ENCODE measurements at regions not wholly inside any gene's neighbourhood (a gene's known extent, or its start where the extent isn't known, plus 50 kb on each side); places are given as distances from the start of the nearest gene placed in this dataset.

- H2BK12ac ChIP-seq (ENCODE audit: low read length): no peak overlapping the region
- no peaks in the 10 kb centered on the region for H3K27me3 ChIP-seq (ENCODE audit: control insufficient read depth in 3 of 3, insufficient read depth in 3 of 3, low read depth in 1 of 3, low read length in 3 of 3)
- peaks cover 0 to 4% of the 10 kb centered on the region in 2 donors for H3K4me1 ChIP-seq (ENCODE audit: control insufficient read depth in 2 of 2, insufficient read depth in 1 of 2, low read depth in 1 of 2, low read length in 2 of 2)
- H3K14ac ChIP-seq (ENCODE audit: low read length): no peak overlapping the region
- no peak overlapping the region for H3K9ac ChIP-seq (ENCODE audit: low read depth, low read length, poor library complexity)
- H3K79me1 ChIP-seq (ENCODE audit: low read depth, low read length): no peaks in the 10 kb centered on the region
- no peak overlapping the region for H3K4me2 ChIP-seq (ENCODE audit: insufficient read depth, low read length, poor library complexity, severe bottlenecking)
- DNase-seq (ENCODE audit: low spot score): no peak
- no peak overlapping the region for H3K27ac ChIP-seq (replicated peaks; ENCODE audit: low read length)
- H4K8ac ChIP-seq (ENCODE audit: low read depth, low read length): no peak overlapping the region
- no peaks in the 10 kb centered on the region for H3K36me3 ChIP-seq (replicated peaks in 1 of 2; ENCODE audit: control insufficient read depth in 2 of 2, insufficient read depth in 2 of 2, low read length in 2 of 2)
- H2BK15ac ChIP-seq (ENCODE audit: low read length): no peak overlapping the region
- no peak overlapping the region for H2AK5ac ChIP-seq (ENCODE audit: low read depth, low read length)
- no peak overlapping the region for H3K23ac ChIP-seq (ENCODE audit: low read depth, low read length, poor library complexity)
- no peak overlapping the region for H3K18ac ChIP-seq (ENCODE audit: low read length)
- H4K91ac ChIP-seq (ENCODE audit: low read depth, low read length, poor library complexity): no peak overlapping the region
- no peak overlapping the region for H3K4ac ChIP-seq (ENCODE audit: low read length)
- H3K9me3 ChIP-seq (replicated peaks in 1 of 2; ENCODE audit: control insufficient read depth in 2 of 2, insufficient read depth in 1 of 2, low read depth in 1 of 2, low read length in 2 of 2): no peaks in the 10 kb centered on the region
- no peak overlapping the region for H3K4me3 ChIP-seq (ENCODE audit: low read length in 2 of 2)
- no peak overlapping the region for H2BK5ac ChIP-seq (ENCODE audit: low read length)
- no peak overlapping the region for H2AFZ ChIP-seq (ENCODE audit: low read length)
- no peak overlapping the region for H2BK120ac ChIP-seq (ENCODE audit: low read depth, low read length)
Observed at GRCh38 chr7:21281193-21281592, 146.7 kb upstream of the SP4 start.

- WGBS, 2 donors (ENCODE audit: extremely low coverage in 2 of 2, insufficient read length in 2 of 2, insufficient replicate concordance in 1 of 2): no CpG with 5 or more reads among the region's 3 CpGs
- no peak overlapping the region for H3K23ac ChIP-seq (ENCODE audit: low read depth, low read length, poor library complexity)
- DNase-seq (ENCODE audit: low spot score): no peak
Observed at GRCh38 chr7:21293771-21294170, 134.1 kb upstream of the SP4 start.

GRCh38 chr7:21299766-21300165 is 128.1 kb upstream of the SP4 start:
- Histone ChIP-seq H3K18ac (ENCODE audit: low read length) (no peak overlapping the region), H2AFZ (ENCODE audit: low read length) (no peak overlapping the region), H4K8ac (ENCODE audit: low read depth, low read length) (no peak overlapping the region), H3K4me2 (ENCODE audit: insufficient read depth, low read length, poor library complexity, severe bottlenecking) (no peak overlapping the region), H3K4me3 (ENCODE audit: low read length in 2 of 2) (no peak overlapping the region), H2BK12ac (ENCODE audit: low read length) (no peak overlapping the region), H2BK5ac (ENCODE audit: low read length) (no peak overlapping the region), H3K4me1 (ENCODE audit: control insufficient read depth in 2 of 2, insufficient read depth in 1 of 2, low read depth in 1 of 2, low read length in 2 of 2) (peaks cover 0 to 4% of the 10 kb centered on the region in 2 donors), H3K27ac (replicated peaks; ENCODE audit: low read length) (no peak overlapping the region), H3K36me3 (replicated peaks in 1 of 2; ENCODE audit: control insufficient read depth in 2 of 2, insufficient read depth in 2 of 2, low read length in 2 of 2) (no peaks in the 10 kb centered on the region), H3K4ac (ENCODE audit: low read length) (no peak overlapping the region), H3K9me3 (replicated peaks in 1 of 2; ENCODE audit: control insufficient read depth in 2 of 2, insufficient read depth in 1 of 2, low read depth in 1 of 2, low read length in 2 of 2) (no peaks in the 10 kb centered on the region), H3K23ac (ENCODE audit: low read depth, low read length, poor library complexity) (no peak overlapping the region), H4K91ac (ENCODE audit: low read depth, low read length, poor library complexity) (no peak overlapping the region), H2BK15ac (ENCODE audit: low read length) (no peak overlapping the region), H3K79me1 (ENCODE audit: low read depth, low read length) (no peaks in the 10 kb centered on the region), H2AK5ac (ENCODE audit: low read depth, low read length) (no peak overlapping the region), H2BK120ac (ENCODE audit: low read depth, low read length) (no peak overlapping the region), H3K9ac (ENCODE audit: low read depth, low read length, poor library complexity) (no peak overlapping the region), H3K14ac (ENCODE audit: low read length) (no peak overlapping the region), H3K27me3 (ENCODE audit: control insufficient read depth in 3 of 3, insufficient read depth in 3 of 3, low read depth in 1 of 3, low read length in 3 of 3) (no peaks in the 10 kb centered on the region)
- no peak for DNase-seq (ENCODE audit: low spot score)
- 100% methylated on average over 2 of the region's 5 CpGs for WGBS, 2 donors (ENCODE audit: extremely low coverage in 2 of 2, insufficient read length in 2 of 2, insufficient replicate concordance in 1 of 2)

More at GRCh38 chr7:21293771-21294170, 134.1 kb upstream of the SP4 start:
- no peak overlapping the region for H2AK5ac ChIP-seq (ENCODE audit: low read depth, low read length)
- H2BK5ac ChIP-seq (ENCODE audit: low read length): no peak overlapping the region
- H3K18ac ChIP-seq (ENCODE audit: low read length): no peak overlapping the region
- no peaks in the 10 kb centered on the region for H3K27me3 ChIP-seq (ENCODE audit: control insufficient read depth in 3 of 3, insufficient read depth in 3 of 3, low read depth in 1 of 3, low read length in 3 of 3)
- no peaks in the 10 kb centered on the region for H3K79me1 ChIP-seq (ENCODE audit: low read depth, low read length)
- H2AFZ ChIP-seq (ENCODE audit: low read length): no peak overlapping the region
- no peak overlapping the region for H2BK15ac ChIP-seq (ENCODE audit: low read length)
- no peak overlapping the region for H4K91ac ChIP-seq (ENCODE audit: low read depth, low read length, poor library complexity)
- no peaks in the 10 kb centered on the region for H3K36me3 ChIP-seq (replicated peaks in 1 of 2; ENCODE audit: control insufficient read depth in 2 of 2, insufficient read depth in 2 of 2, low read length in 2 of 2)
- H3K9ac ChIP-seq (ENCODE audit: low read depth, low read length, poor library complexity): no peak overlapping the region
- H3K14ac ChIP-seq (ENCODE audit: low read length): no peak overlapping the region
- H4K8ac ChIP-seq (ENCODE audit: low read depth, low read length): no peak overlapping the region
- H3K4me3 ChIP-seq (ENCODE audit: low read length in 2 of 2): no peak overlapping the region
- no peaks in the 10 kb centered on the region for H3K9me3 ChIP-seq (replicated peaks in 1 of 2; ENCODE audit: control insufficient read depth in 2 of 2, insufficient read depth in 1 of 2, low read depth in 1 of 2, low read length in 2 of 2)
- H3K4ac ChIP-seq (ENCODE audit: low read length): no peak overlapping the region
- peaks cover 0 to 4% of the 10 kb centered on the region in 2 donors for H3K4me1 ChIP-seq (ENCODE audit: control insufficient read depth in 2 of 2, insufficient read depth in 1 of 2, low read depth in 1 of 2, low read length in 2 of 2)
- no peak overlapping the region for H2BK120ac ChIP-seq (ENCODE audit: low read depth, low read length)
- no peak overlapping the region for H3K4me2 ChIP-seq (ENCODE audit: insufficient read depth, low read length, poor library complexity, severe bottlenecking)
- no peak overlapping the region for H3K27ac ChIP-seq (replicated peaks; ENCODE audit: low read length)
- no peak overlapping the region for H2BK12ac ChIP-seq (ENCODE audit: low read length)

DNA sequence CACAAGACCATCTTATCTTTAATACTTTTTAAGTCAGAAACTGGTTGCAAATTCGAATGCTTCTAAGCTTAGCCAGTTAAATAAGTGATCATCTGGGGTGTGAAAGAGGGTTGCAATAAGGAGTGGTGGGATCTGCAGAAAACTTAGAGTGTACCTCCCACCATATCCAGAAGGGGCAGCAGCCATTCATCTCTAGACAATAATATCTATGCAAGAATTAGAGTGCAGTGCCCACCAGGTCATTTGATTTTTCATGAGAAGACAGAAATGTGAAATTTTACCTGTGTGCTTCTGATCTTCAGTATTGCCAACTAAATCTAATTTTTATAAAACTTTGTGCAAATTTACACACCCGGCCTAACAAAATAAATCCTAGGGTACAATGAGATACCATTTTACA is 127.2 kb upstream of the SP4 start:
- H2BK12ac ChIP-seq (ENCODE audit: low read length): no peak overlapping the region
- no peak overlapping the region for H2BK120ac ChIP-seq (ENCODE audit: low read depth, low read length)
- no peak overlapping the region for H4K91ac ChIP-seq (ENCODE audit: low read depth, low read length, poor library complexity)
- no peaks in the 10 kb centered on the region for H3K36me3 ChIP-seq (replicated peaks in 1 of 2; ENCODE audit: control insufficient read depth in 2 of 2, insufficient read depth in 2 of 2, low read length in 2 of 2)
- H2AFZ ChIP-seq (ENCODE audit: low read length): no peak overlapping the region
- no peak overlapping the region for H3K27ac ChIP-seq (replicated peaks; ENCODE audit: low read length)
- H3K23ac ChIP-seq (ENCODE audit: low read depth, low read length, poor library complexity): no peak overlapping the region
- no peak for DNase-seq (ENCODE audit: low spot score)
- H3K4me3 ChIP-seq (ENCODE audit: low read length in 2 of 2): no peak overlapping the region
- WGBS, 2 donors (ENCODE audit: extremely low coverage in 2 of 2, insufficient read length in 2 of 2, insufficient replicate concordance in 1 of 2): no CpG with 5 or more reads among the region's 2 CpGs
- no peaks in the 10 kb centered on the region for H3K9me3 ChIP-seq (replicated peaks in 1 of 2; ENCODE audit: control insufficient read depth in 2 of 2, insufficient read depth in 1 of 2, low read depth in 1 of 2, low read length in 2 of 2)
- no peak overlapping the region for H3K9ac ChIP-seq (ENCODE audit: low read depth, low read length, poor library complexity)
- H3K27me3 ChIP-seq (ENCODE audit: control insufficient read depth in 3 of 3, insufficient read depth in 3 of 3, low read depth in 1 of 3, low read length in 3 of 3): no peaks in the 10 kb centered on the region
- no peaks in the 10 kb centered on the region for H3K4me1 ChIP-seq (ENCODE audit: control insufficient read depth in 2 of 2, insufficient read depth in 1 of 2, low read depth in 1 of 2, low read length in 2 of 2)
- H2AK5ac ChIP-seq (ENCODE audit: low read depth, low read length): no peak overlapping the region
- H2BK5ac ChIP-seq (ENCODE audit: low read length): no peak overlapping the region
- no peak overlapping the region for H3K18ac ChIP-seq (ENCODE audit: low read length)
- no peak overlapping the region for H3K14ac ChIP-seq (ENCODE audit: low read length)
- no peak overlapping the region for H2BK15ac ChIP-seq (ENCODE audit: low read length)
- no peak overlapping the region for H3K4me2 ChIP-seq (ENCODE audit: insufficient read depth, low read length, poor library complexity, severe bottlenecking)
- H3K4ac ChIP-seq (ENCODE audit: low read length): no peak overlapping the region
- no peak overlapping the region for H4K8ac ChIP-seq (ENCODE audit: low read depth, low read length)
- no peaks in the 10 kb centered on the region for H3K79me1 ChIP-seq (ENCODE audit: low read depth, low read length)
